ENCODE measurements at regions not wholly inside any gene's neighbourhood (a gene's known extent, or its start where the extent isn't known, plus 50 kb on each side); places are given as distances from the start of the nearest gene placed in this dataset.

- H3K9me3 ChIP-seq (replicated peaks): no peaks in the 10 kb centered on the region
- H3K36me3 ChIP-seq: no peaks in the 10 kb centered on the region
- no peak overlapping the region for H3K27ac ChIP-seq
- no peaks in the 10 kb centered on the region; the same call in 1 of the 2 replicates for H3K27me3 ChIP-seq (replicated peaks)
- no peak overlapping the region for H3K4me3 ChIP-seq
- no peaks in the 10 kb centered on the region for H3K4me1 ChIP-seq (replicated peaks)
- no peak for DNase-seq (ENCODE audit: low read depth in 1 of 2, low spot score in 2 of 2)
Observed at GRCh38 chr4:173934933-173935620, 348.4 kb downstream of the FBXO8 start.

GRCh38 chr4:173934201-173934600 is 349.3 kb downstream of the FBXO8 start:
- Histone ChIP-seq H3K27me3 (replicated peaks) (no peaks in the 10 kb centered on the region; the same call in 1 of the 2 replicates), H3K4me3 (no peak overlapping the region), H3K4me1 (replicated peaks) (no peaks in the 10 kb centered on the region), H3K27ac (no peak overlapping the region), H3K9me3 (replicated peaks) (no peaks in the 10 kb centered on the region), H3K36me3 (no peaks in the 10 kb centered on the region)
- DNase-seq (ENCODE audit: low read depth in 1 of 2, low spot score in 2 of 2): no peak

DNA sequence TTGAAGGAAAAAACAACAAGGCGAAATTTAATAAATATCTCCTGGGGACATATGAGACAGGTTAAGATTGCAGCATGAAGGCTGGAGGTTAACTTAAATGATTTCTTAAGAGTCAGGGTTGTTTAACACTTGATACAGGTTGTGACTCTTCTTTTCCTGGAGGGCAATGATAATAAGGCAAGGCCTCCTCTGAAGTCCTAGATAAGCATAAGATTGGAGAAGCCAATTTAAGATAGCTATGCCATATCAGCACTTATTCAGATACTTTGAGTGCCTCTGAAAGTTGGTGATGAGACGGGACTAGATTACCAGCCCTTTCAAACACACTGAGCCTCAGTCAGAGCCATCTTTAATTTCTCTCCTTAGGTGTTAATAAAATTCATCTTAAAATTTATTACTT is 350.8 kb downstream of the FBXO8 start:
- Histone ChIP-seq H3K4me3 (no peak overlapping the region), H3K36me3 (no peaks in the 10 kb centered on the region), H3K27ac (no peak overlapping the region), H3K9me3 (replicated peaks) (no peaks in the 10 kb centered on the region), H3K27me3 (replicated peaks) (no peaks in the 10 kb centered on the region; the same call in 1 of the 2 replicates), H3K4me1 (replicated peaks) (no peaks in the 10 kb centered on the region)
- DNase-seq (ENCODE audit: low read depth in 1 of 2, low spot score in 2 of 2): no peak

GRCh38 chr4:173930329-173930967 is 353.0 kb downstream of the FBXO8 start:
- H3K27me3 ChIP-seq (replicated peaks): no peaks in the 10 kb centered on the region
- H3K27ac ChIP-seq: no peak overlapping the region
- no peaks in the 10 kb centered on the region for H3K4me1 ChIP-seq (replicated peaks)
- no peak overlapping the region for H3K4me3 ChIP-seq
- H3K9me3 ChIP-seq (replicated peaks): no peaks in the 10 kb centered on the region
- no peak for DNase-seq (ENCODE audit: low read depth in 1 of 2, low spot score in 2 of 2)
- H3K36me3 ChIP-seq: no peaks in the 10 kb centered on the region

DNA sequence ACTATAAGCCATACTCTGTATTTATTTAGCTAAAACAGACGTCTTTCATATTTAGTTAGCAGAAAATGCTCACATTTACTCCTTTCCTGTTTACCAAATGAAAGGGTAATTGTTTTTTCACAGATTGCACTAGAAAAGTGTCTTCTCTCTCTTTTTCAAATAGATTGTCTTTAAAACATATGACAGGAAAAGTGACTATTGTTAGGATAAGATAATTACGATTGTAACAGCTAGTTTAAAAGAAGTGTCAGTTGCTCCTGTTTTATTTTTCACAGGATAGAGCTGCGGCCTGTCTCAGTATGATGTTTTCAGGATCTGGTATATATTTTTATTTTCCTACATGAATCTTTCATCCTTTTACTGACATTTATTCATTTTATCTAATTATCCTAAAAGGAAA is 353.5 kb downstream of the FBXO8 start:
- no peaks in the 10 kb centered on the region for H3K4me1 ChIP-seq (replicated peaks)
- H3K4me3 ChIP-seq: no peak overlapping the region
- DNase-seq (ENCODE audit: low read depth in 1 of 2, low spot score in 2 of 2): no peak
- H3K27me3 ChIP-seq (replicated peaks): no peaks in the 10 kb centered on the region
- H3K36me3 ChIP-seq: no peaks in the 10 kb centered on the region
- H3K27ac ChIP-seq: no peak overlapping the region
- H3K9me3 ChIP-seq (replicated peaks): no peaks in the 10 kb centered on the region

GRCh38 chr4:173924561-173924960 is 358.9 kb downstream of the FBXO8 start:
- no peak for DNase-seq (ENCODE audit: low read depth in 1 of 2, low spot score in 2 of 2)
- H3K27ac ChIP-seq: no peak overlapping the region
- H3K4me1 ChIP-seq (replicated peaks): no peaks in the 10 kb centered on the region; the same call in 1 of the 2 replicates

DNA sequence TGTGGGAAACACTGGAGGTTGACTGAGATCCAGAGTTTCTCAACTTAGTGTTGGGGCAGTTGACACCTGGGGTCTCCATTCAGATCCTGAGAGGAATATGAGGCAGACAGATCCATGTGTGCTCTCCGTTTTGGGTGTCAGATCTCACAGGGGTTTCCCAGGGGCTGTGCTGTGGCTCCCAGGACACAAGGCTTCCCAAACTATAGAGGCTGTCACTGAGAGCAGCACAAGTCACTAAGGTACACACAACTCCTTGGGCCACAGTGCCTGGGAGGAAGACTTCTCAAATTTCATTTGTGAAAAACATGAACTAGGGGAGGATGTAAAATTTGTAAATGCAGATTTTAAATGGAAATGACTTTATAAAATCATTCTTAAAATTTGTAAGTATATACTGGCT is 363.6 kb downstream of the FBXO8 start:
- Histone ChIP-seq H3K4me3 (no peak overlapping the region), H3K27me3 (replicated peaks) (no peaks in the 10 kb centered on the region), H3K36me3 (no peaks in the 10 kb centered on the region), H3K27ac (no peak overlapping the region), H3K4me1 (replicated peaks) (no peaks in the 10 kb centered on the region; the same call in 1 of the 2 replicates), H3K9me3 (replicated peaks) (no peaks in the 10 kb centered on the region)
- DNase-seq (ENCODE audit: low read depth in 1 of 2, low spot score in 2 of 2): no peak

More at GRCh38 chr4:173924561-173924960, 358.9 kb downstream of the FBXO8 start:
- H3K4me3 ChIP-seq: no peak overlapping the region
- H3K9me3 ChIP-seq (replicated peaks): no peaks in the 10 kb centered on the region
- no peaks in the 10 kb centered on the region for H3K27me3 ChIP-seq (replicated peaks)
- H3K36me3 ChIP-seq: no peaks in the 10 kb centered on the region

DNA sequence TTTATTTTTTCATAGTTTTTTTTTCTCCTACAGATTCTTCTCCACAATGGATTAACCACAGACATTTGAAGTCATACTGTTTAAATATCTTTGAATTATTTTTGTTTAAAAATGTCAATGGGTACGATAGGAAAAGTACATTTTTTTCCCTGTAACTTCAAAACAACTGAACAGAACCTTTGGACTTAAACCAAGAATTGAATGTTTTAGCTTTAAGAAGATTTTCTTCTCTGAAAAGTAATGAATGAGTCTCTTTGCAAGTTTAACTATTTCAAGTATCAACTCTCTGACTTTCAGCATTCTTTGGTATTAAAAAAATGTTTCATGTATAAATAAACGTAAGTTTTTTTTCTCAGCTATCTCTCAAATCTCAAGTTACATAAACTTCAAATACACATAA is 364.3 kb downstream of the FBXO8 start:
- Histone ChIP-seq H3K27ac (no peak overlapping the region), H3K4me3 (no peak overlapping the region), H3K9me3 (replicated peaks) (no peaks in the 10 kb centered on the region), H3K4me1 (replicated peaks) (no peaks in the 10 kb centered on the region; the same call in 1 of the 2 replicates), H3K27me3 (replicated peaks) (no peaks in the 10 kb centered on the region), H3K36me3 (no peaks in the 10 kb centered on the region)
- peak in 1 of 2 experiments; percentile 4 for DNase-seq (ENCODE audit: low read depth in 1 of 2, low spot score in 2 of 2)

- Histone ChIP-seq H3K4me1 (replicated peaks) (no peaks in the 10 kb centered on the region; the same call in 1 of the 2 replicates), H3K36me3 (no peaks in the 10 kb centered on the region), H3K4me3 (no peak overlapping the region), H3K27ac (no peak overlapping the region), H3K27me3 (replicated peaks) (no peaks in the 10 kb centered on the region), H3K9me3 (replicated peaks) (no peaks in the 10 kb centered on the region)
- peak in 1 of 2 experiments; percentile 12 for DNase-seq (ENCODE audit: low read depth in 1 of 2, low spot score in 2 of 2)
Observed at GRCh38 chr4:173917255-173917960, 366.1 kb downstream of the FBXO8 start.

DNA sequence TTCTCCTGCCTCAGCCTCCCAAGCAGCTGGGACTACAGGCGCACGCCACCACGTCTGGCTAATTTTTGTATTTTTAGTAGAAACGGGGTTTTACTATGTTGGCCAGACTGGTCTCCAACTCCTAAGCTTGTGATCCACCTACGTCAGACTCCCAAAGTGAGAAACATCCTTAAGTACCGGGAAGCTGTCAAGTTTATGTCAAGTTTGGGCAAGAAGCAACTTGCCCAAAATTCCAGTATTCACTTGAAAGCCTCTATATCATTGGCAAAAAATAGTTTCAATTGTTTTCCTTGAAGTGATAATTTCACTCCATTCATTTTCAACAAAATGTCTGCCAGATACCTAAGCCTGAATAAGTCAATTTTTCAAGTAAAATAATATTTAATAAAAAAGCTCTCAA is 370.0 kb downstream of the FBXO8 start:
- H3K27me3 ChIP-seq (replicated peaks): no peaks in the 10 kb centered on the region
- no peaks in the 10 kb centered on the region for H3K36me3 ChIP-seq

GRCh38 chr4:173912384-173912783 is 371.1 kb downstream of the FBXO8 start:
- Histone ChIP-seq H3K27ac (no peak overlapping the region), H3K36me3 (no peaks in the 10 kb centered on the region), H3K9me3 (replicated peaks) (no peaks in the 10 kb centered on the region), H3K4me1 (replicated peaks) (no peaks in the 10 kb centered on the region; the same call in 1 of the 2 replicates), H3K4me3 (no peak overlapping the region), H3K27me3 (replicated peaks) (no peaks in the 10 kb centered on the region)
- no peak for DNase-seq (ENCODE audit: low read depth in 1 of 2, low spot score in 2 of 2)

More for the DNA sequence above, 370.0 kb downstream of the FBXO8 start:
- H3K9me3 ChIP-seq (replicated peaks): no peaks in the 10 kb centered on the region
- H3K4me3 ChIP-seq: no peak overlapping the region
- no peaks in the 10 kb centered on the region; the same call in 1 of the 2 replicates for H3K4me1 ChIP-seq (replicated peaks)
- no peak for DNase-seq (ENCODE audit: low read depth in 1 of 2, low spot score in 2 of 2)
- H3K27ac ChIP-seq: no peak overlapping the region

DNA sequence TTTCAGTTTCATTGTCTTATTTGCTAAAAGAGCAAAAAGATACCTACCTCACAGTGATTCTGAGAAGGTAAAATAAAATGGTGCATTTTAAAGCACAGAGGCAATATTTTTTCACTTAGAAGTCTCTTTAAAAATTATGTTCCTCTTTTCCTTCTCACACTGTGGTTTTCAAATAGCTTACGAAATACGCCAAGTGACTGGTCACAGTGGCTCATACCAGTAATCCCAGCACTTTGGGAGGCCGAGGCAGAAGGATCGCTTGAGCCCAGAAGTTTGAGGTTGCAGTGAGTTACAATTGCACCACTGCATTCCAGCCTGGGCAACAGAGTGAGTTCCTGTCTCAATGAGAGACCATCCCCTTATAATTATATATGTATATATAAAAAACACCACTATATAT is 372.6 kb downstream of the FBXO8 start:
- no peak for DNase-seq (ENCODE audit: low read depth in 1 of 2, low spot score in 2 of 2)
- Histone ChIP-seq H3K4me1 (replicated peaks) (no peaks in the 10 kb centered on the region), H3K9me3 (replicated peaks) (no peaks in the 10 kb centered on the region), H3K36me3 (no peaks in the 10 kb centered on the region), H3K27me3 (replicated peaks) (no peaks in the 10 kb centered on the region), H3K4me3 (no peak overlapping the region), H3K27ac (no peak overlapping the region)

DNA sequence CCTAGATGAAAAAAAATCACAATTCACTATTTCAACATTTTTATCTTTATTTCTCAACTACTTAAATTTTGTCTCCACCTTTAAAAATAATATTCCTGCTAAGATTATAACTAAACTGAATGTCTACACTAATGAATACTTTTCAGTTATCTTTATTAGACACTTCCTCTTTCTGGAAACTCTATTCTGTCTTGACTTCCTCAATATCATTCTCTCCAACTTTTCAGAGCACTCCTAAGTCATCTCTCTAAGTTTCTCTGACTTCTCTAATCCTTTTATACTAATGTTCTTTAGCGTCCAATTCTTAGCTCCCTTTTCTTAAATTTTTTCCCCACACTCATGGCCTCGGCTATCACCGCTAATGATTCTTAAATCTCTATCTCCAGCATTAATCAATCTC is 374.2 kb downstream of the FBXO8 start:
- Histone ChIP-seq H3K36me3 (no peaks in the 10 kb centered on the region), H3K9me3 (replicated peaks) (no peaks in the 10 kb centered on the region), H3K4me3 (no peak overlapping the region), H3K4me1 (replicated peaks) (no peaks in the 10 kb centered on the region), H3K27ac (no peak overlapping the region), H3K27me3 (replicated peaks) (no peaks in the 10 kb centered on the region)
- no peak for DNase-seq (ENCODE audit: low read depth in 1 of 2, low spot score in 2 of 2)

DNA sequence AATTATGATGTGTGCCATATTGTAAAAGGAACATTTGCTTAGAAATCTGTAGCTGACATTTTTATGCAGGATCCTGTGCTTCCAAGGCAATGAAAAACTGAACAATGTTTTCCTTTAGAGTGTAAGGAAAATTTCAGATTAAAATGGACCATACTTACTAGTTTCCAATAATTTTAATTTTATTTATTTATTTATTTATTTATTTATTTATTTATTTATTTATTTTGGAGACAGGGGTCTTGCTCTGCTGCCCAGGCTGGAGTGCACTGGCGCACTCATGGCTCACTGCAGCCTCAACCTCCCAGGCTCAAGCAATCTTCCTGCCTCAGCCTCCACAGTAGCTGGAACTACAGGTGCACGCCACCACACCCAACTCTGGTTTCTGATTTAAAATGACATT is 369.8 kb upstream of the HAND2 start:
- no peaks in the 10 kb centered on the region for H3K36me3 ChIP-seq
- 0 out of 2 replicates have a peak, but pooled peaks cover 3% of the 10 kb centered on the region for H3K27me3 ChIP-seq (replicated peaks)
- DNase-seq (ENCODE audit: low read depth in 1 of 2, low spot score in 2 of 2): no peak
- H3K27ac ChIP-seq: no peak overlapping the region
- no peak overlapping the region for H3K4me3 ChIP-seq
- H3K4me1 ChIP-seq (replicated peaks): no peaks in the 10 kb centered on the region
- H3K9me3 ChIP-seq (replicated peaks): no peaks in the 10 kb centered on the region
